ENCODE measurements at regions not wholly inside any gene's neighbourhood (a gene's known extent, or its start where the extent isn't known, plus 50 kb on each side); places are given as distances from the start of the nearest gene placed in this dataset.

DNA sequence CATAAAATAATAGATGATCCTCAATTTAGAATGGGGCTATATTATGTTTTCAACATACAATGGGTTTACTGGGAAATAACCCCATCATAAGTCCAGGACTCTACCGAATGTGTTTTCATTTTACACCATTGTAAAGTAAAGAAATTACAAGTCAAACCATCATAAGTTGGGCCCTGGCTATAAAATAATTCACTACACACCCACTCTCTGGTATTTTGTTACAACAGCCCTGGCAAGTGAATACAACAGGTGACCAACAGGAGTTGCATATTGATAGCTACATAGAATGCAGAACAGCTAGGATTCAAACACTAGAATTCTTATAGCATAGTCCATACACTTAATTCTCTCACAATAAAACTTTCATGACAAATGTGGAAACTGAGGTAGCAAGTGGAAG lies 673.0 kb upstream of the CA10 start:
- DNase-seq (ENCODE audit: low read depth, low spot score) (no peak), FAIRE-seq (no peak)
- H3K9ac ChIP-seq (ENCODE audit: control insufficient read depth, extremely low read depth, insufficient read depth, low read length): no peak overlapping the region
- no peaks in the 10 kb centered on the region for H3K27me3 ChIP-seq (ENCODE audit: control insufficient read depth, extremely low read depth, insufficient read depth, low read length)
- H4K20me1 ChIP-seq (ENCODE audit: control insufficient read depth, extremely low read depth, insufficient read depth, low read length): no peaks in the 10 kb centered on the region
- H3K36me3 ChIP-seq (ENCODE audit: control insufficient read depth in 2 of 2, extremely low read depth in 1 of 2, insufficient read depth in 2 of 2, low read length in 2 of 2): no peaks in the 10 kb centered on the region
- H3K79me2 ChIP-seq (ENCODE audit: control insufficient read depth, insufficient read depth, low read length): no peaks in the 10 kb centered on the region
- H3K4me1 ChIP-seq (ENCODE audit: control insufficient read depth, extremely low read depth, insufficient read depth, low read length): no peaks in the 10 kb centered on the region
- H3K4me2 ChIP-seq (ENCODE audit: control insufficient read depth, extremely low read depth, insufficient read depth, low read depth, low read length): no peak overlapping the region
- H2AFZ ChIP-seq (ENCODE audit: control insufficient read depth, low read length): no peak overlapping the region
- H3K9me3 ChIP-seq (ENCODE audit: control insufficient read depth, low read depth, low read length): no peaks in the 10 kb centered on the region
- TF ChIP-seq EZH2 (IDR thresholded peaks at IDR 0.05; ENCODE audit: low read length): no peak
- TF ChIP-seq, protein P1, sequence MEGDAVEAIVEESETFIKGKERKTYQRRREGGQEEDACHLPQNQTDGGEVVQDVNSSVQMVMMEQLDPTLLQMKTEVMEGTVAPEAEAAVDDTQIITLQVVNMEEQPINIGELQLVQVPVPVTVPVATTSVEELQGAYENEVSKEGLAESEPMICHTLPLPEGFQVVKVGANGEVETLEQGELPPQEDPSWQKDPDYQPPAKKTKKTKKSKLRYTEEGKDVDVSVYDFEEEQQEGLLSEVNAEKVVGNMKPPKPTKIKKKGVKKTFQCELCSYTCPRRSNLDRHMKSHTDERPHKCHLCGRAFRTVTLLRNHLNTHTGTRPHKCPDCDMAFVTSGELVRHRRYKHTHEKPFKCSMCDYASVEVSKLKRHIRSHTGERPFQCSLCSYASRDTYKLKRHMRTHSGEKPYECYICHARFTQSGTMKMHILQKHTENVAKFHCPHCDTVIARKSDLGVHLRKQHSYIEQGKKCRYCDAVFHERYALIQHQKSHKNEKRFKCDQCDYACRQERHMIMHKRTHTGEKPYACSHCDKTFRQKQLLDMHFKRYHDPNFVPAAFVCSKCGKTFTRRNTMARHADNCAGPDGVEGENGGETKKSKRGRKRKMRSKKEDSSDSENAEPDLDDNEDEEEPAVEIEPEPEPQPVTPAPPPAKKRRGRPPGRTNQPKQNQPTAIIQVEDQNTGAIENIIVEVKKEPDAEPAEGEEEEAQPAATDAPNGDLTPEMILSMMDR (optimal IDR thresholded peaks at IDR 0.05 in 1 of 3, IDR thresholded peaks at IDR 0.05 in 1 of 3, conservative IDR thresholded peaks at IDR 0.05 in 1 of 3; ENCODE audit: extremely low read depth in 1 of 3, insufficient read depth in 2 of 3, low read length in 3 of 3): no peak
- no peak overlapping the region for H3K4me3 ChIP-seq (ENCODE audit: control insufficient read depth in 2 of 3, extremely low read depth in 1 of 3, insufficient read depth in 2 of 3, low read depth in 1 of 3, low read length in 3 of 3)
- no peaks in the 10 kb centered on the region for H3K9me1 ChIP-seq (ENCODE audit: control insufficient read depth, extremely low read depth, insufficient read depth, low read length)
- dilution Hi-C loops (cut with MboI; ENCODE audit: extremely low pct_ligation_motif_present, low sequenced_read_pairs): no loop called here
- no peak overlapping the region for H3K27ac ChIP-seq (ENCODE audit: control insufficient read depth, insufficient read depth, low read length)

DNA sequence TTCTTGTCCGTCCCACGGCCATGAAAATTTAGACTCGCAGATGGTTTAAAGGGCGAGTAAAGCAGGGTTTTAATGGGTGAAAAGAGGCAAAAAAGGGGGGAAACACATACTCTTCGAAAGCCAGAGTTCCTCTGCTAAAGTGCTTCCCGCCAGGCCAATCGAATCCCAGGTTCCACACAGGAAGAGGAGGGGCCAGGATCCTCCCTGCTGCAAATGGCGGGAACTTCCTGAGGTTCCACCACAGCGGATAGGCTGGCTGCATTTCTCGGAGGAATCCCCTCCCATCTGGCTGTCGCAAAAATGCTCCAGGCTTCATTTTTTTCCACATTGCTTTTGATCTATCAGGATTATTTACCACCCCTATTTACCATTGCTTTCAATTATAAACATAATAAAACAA lies 670.1 kb upstream of the CA10 start:
- TF ChIP-seq, protein P1 (optimal IDR thresholded peaks at IDR 0.05 in 1 of 3, IDR thresholded peaks at IDR 0.05 in 1 of 3, conservative IDR thresholded peaks at IDR 0.05 in 1 of 3; ENCODE audit: extremely low read depth in 1 of 3, insufficient read depth in 2 of 3, low read length in 3 of 3): no peak
- TF ChIP-seq EZH2 (IDR thresholded peaks at IDR 0.05; ENCODE audit: low read length): no peak

More for the DNA sequence above, 670.1 kb upstream of the CA10 start:
- FAIRE-seq: no peak
- no peaks in the 10 kb centered on the region for H3K27me3 ChIP-seq (ENCODE audit: control insufficient read depth, extremely low read depth, insufficient read depth, low read length)
- H4K20me1 ChIP-seq (ENCODE audit: control insufficient read depth, extremely low read depth, insufficient read depth, low read length): no peaks in the 10 kb centered on the region
- H3K36me3 ChIP-seq (ENCODE audit: control insufficient read depth in 2 of 2, extremely low read depth in 1 of 2, insufficient read depth in 2 of 2, low read length in 2 of 2): no peaks in the 10 kb centered on the region
- no peaks in the 10 kb centered on the region for H3K4me1 ChIP-seq (ENCODE audit: control insufficient read depth, extremely low read depth, insufficient read depth, low read length)
- H2AFZ ChIP-seq (ENCODE audit: control insufficient read depth, low read length): no peak overlapping the region
- no peak for DNase-seq (ENCODE audit: low read depth, low spot score)
- H3K4me3 ChIP-seq (ENCODE audit: control insufficient read depth in 2 of 3, extremely low read depth in 1 of 3, insufficient read depth in 2 of 3, low read depth in 1 of 3, low read length in 3 of 3): no peak overlapping the region
- no peak overlapping the region for H3K4me2 ChIP-seq (ENCODE audit: control insufficient read depth, extremely low read depth, insufficient read depth, low read depth, low read length)
- no peak overlapping the region for H3K27ac ChIP-seq (ENCODE audit: control insufficient read depth, insufficient read depth, low read length)
- no peak overlapping the region for H3K9ac ChIP-seq (ENCODE audit: control insufficient read depth, extremely low read depth, insufficient read depth, low read length)
- no peaks in the 10 kb centered on the region for H3K9me1 ChIP-seq (ENCODE audit: control insufficient read depth, extremely low read depth, insufficient read depth, low read length)
- H3K79me2 ChIP-seq (ENCODE audit: control insufficient read depth, insufficient read depth, low read length): no peaks in the 10 kb centered on the region
- H3K9me3 ChIP-seq (ENCODE audit: control insufficient read depth, low read depth, low read length): no peaks in the 10 kb centered on the region
- dilution Hi-C loops (cut with MboI; ENCODE audit: extremely low pct_ligation_motif_present, low sequenced_read_pairs): no loop called here
